EH (cell line): ENCODE measurements at regions not wholly inside any gene's neighbourhood (a gene's known extent, or its start where the extent isn't known, plus 50 kb on each side); places are given as distances from the start of the nearest gene placed in this dataset.

Experiments used
- DNase-seq: peaks from one replicate; pipeline ENCODE4 v3.0.0-alpha.2; 2015; ENCODE audit warnings: low read depth

DNA sequence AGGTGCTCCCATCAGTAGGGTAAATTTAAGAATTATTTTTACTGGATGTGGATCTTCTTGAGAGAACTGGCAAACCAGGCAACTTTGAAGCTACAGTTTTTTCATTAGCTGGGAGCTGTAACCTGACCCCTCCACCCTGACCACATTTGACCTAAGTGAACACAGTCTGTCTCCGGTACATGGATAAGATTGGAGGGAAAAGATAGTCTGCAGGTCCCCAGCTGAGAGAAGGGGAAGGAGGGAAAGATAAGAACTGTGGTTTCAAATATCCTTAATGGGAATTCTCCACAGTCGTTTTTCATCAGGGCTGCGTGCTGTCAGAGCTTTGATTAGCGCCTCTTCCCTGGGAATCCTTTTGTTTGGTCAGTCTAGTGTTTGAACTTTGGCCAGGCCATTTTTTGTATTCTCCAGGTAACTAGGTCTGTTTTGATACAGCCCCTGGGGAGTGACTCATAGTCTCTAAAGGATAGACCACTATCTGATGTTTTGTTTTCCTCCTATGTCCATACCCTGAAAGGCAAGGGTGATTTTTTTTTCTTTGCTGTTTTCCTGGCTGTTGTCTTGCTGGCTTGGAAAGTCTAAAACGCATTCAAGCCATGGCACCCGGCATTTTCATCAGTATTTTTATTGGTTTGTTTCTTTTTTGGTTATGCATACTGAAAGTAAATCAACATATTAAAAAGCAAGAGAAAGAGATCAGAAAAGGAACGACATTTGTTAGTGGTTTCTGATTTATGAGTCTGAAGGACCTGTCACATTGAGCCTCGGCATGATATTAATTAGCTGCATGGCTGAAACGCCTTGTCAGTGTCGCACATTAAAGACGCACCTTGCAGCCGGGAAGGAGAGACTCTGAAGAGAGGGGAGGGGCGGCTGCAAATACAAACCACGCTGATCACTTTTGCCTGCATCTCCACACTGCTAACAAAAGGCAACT, 183.4 kb upstream of the FN1 start:
- peak; percentile 66 for DNase-seq

DNA sequence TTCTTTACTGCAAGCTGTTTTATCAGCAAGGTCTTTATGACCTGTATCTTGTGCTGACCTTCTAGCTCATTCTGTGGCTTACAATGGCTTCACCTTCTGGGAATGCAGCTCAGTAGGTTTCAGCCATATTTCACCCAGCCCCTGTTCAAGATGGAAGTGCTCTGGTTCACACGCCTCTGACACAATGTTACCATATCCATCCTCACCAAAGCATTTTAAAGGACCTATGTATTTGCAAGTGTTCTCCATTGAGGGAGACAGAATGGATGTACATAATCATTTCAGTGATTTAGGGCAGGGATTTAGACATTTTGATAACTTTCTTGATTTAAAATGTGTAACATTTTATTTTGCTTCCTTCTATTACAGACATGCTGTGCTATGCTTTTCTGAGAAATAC, 182.3 kb upstream of the FN1 start:
- DNase-seq, result no peak

DNA sequence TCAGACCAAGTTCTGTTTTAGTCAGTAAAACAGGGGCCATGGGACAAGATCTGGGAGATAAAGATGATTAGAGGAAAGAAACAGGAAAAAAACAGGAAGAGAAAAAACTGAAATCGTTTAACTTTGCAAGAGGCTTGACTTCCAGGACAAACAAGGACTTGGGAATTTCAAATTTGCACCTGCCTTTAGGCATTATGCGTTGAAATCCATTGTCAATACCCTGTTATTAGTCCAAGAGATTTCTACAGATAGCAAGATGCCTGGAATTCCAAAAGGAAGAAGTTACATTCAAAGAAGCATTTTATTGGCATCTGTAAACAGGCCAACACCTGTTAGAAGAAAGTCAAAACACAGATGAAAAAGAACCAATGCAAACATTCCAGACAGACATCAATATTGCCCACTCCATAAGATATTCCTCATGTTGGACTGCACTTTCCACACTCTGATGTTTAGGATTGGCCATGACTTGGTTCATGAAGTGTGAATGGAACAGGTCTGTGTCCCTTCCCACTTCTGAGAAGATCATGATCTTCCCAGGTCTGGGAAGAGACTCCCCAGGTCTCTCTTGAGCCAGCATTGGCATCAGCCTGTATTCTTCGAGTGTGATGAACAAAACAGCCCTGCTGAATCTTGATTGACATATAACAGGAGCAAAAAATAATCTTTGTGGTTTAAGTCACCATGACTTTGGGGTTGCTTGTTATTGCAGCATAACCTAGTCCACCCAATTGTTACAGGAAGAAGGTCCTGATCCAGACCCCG, 181.4 kb upstream of the FN1 start:
- no peak for DNase-seq

DNA sequence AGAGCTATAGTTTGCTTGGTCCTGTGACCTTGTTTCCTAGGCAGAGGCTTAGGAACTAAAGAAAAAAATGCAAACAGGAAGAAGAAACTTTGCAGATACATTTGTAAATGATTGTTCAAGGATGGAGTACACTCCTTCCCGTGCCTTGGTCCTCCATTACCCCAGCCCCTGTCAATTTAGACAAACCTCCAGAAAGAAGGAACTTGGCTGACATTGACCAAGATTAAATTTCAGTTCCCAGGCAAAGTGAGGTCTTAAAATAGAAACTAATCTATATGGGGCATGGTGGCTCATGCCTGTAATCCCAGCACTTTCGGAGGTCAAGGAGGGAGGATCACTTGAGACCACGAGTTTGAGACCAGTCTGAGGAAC, 179.9 kb upstream of the FN1 start:
- DNase-seq, result no peak

DNA sequence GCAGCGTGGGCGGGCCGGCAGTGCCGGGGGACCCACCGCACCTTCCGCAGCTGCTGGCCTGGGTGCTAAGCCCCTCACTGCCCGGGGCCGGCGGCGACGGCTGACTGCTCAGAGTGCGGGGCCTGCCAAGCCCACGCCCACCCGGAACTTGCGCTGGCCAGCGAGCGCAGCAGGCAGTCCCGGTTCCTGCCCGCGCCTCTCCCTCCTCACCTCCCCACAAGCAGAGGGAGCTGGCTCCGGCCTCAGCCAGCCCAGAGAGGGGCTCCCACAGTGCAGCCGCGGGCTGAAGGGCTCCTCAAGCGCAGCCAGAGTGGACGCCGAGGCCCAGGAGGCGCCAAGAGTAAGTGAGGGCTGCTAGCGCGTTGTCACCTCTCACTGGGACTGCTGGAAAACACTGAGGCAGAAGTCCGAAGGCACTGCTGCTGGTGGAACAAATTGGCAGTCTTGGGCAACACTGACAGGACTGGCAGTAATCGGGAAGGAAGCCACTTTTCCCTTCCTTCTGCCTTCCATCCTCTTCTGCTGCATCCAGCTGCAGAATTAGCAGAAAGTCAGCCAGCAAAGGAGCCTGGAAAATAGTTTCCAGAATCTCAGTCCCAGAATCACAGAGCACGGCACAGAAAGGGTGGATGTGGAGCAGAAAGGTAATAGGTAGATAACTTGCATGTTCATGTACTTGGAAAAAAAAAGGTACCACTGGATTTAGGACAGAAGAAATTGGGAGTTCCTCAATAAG, 179.4 kb upstream of the FN1 start:
- no peak for DNase-seq

DNA sequence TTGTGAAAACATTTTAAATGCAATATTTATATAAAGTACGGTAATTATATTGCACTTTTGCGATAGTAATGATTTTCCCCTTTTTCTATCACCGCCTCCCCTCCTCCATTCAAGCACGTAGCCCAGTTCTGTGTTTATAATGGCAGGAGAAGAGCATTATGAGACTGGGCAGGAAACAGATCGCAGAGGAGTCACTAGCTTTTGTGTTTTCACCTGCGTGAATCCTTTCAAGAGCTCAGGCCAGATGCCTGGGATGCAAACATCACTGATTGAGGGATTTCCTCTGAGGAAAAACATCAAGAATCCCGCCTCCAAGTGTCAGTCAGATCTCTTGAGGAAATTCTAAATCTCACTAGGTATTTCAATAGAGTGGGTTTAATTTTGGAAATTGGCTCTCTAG, 178.4 kb upstream of the FN1 start:
- no peak for DNase-seq

DNA sequence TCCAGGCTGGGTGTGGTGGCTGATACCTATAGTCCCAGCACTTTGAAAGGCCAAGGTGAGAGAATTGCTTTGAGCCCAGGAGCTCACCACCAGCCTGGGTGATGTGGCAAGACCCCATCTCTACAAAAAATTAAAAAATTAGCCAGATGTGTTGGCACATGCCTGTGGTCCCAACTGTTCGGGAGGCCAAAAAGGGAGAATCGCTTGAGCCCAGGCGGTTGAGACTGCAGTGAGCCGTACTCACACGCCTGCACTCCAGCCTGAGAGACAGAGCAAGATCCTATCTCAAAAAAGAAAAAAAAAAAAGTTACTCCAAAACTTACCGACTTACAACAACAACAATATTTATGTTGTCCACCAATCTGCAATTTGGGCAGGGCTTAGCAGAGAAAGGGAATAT, 178.0 kb upstream of the FN1 start:
- no peak for DNase-seq

DNA sequence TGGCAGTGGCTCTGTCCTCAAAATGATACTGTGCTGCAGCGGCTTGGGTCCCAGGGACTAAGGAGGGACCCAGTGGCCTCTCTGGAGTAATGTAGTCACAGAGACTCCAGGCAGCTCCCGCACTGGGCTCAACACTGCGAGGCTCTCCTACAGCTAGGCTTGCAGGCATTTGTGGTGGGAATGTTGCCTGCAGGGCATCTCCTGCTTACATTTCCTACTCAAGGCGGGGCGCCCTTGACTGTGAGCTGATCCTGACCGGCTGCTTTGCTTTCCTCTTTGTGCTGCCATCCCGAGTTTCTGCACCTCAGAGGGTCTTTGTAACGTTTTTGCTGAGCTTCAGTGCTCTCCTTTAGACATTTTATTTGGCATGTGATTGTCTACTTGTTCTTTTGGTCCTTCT, 177.4 kb upstream of the FN1 start:
- DNase-seq, result peak; percentile 65

DNA sequence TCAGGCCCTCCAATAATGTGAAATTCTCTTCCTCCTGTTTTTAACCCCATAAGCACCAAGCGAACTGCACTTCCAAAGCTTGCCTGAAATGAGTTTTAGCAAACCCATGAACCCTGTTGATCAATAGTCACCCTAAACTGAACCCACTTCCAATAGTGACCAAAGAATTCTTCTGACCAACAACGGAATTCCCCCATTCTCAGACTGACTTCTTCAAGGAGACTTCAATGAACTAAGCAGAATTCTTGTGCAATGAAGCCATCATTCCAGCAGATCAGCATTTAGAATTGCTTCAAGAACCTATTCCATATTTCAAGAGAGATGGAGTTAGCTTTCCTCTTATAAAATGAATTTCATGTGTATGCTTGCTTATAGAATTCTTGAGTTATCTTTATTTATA, 176.9 kb upstream of the FN1 start:
- peak; percentile 73 for DNase-seq

DNA sequence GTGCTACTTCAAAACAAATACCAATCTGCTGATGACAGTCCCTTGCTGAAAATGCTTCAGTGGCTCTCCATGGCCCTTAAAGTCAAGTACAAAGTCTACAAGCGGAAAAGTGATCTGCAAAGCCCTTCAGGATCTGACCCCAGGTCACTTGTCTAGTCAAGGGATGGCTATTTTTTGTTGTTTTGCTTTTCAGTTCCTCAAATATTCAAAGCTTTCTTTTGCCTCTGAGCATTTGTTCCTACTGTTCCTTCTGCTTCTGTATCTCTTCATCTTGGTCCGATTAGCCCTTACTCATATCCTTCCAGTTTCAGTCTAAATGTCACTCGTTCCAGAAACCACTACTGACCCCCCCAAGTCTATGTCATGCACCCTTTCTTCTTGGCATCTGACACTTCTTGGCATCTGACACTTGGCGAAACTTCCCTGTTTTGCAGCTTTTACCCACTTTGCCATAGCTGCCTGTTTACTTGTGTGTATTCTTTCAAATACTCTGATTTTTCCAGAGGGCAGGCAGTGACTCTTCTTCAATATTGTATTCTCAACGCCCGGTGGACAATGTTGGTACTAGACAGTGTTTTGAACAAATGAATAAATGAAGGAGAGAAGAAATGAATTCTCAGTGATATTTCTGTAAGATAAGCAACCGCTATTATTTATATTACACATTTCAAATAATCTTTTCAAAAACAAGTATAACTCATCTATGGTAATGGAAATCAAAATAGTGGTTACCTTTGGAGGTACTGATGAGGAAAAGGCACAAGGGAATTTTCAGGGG, 175.9 kb upstream of the FN1 start:
- no peak for DNase-seq

DNA sequence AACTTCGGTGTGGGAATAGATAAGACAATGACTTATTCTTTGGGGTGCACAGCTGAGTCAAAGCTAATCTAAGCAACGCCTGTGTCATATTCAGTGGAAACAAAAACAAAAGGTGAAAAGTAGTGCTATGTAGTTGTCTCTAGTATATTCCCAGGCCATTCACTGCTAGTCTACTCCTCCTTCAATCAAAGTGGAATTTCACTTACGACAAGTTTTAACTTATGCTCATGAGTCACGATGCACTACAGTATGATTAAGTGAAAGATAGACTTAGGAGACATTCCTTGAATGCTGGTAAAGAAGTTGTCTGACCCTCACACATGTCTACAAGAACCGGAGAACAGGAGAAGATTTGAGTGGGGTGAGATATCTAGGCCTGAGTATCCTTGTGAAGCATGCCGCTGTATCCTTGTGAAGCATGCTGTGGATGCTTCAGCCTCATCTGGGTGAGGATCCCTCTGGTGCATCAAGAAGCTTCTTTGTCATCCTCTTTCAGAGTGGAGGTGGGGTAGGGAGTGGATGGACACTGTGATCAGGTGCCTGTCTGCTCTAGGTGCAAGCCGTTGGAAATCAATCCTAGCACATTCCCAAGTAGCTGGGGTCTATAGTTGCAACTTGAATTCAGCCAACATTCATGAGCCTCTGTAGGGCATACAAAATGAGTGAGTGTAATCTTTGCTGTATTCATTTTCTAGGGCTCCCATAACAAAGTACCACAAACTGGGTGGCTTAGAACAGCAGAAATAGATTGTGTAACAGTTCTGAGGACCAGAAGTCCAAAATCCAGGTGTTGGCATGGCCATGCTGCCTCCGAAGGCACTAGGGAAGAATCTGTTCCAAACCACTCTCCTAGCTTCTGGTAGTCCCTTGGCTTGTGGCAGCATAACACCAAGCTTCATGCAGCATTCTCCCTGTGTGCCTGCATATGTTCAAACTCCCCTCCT, 173.5 kb upstream of the FN1 start:
- peak; percentile 94 for DNase-seq

DNA sequence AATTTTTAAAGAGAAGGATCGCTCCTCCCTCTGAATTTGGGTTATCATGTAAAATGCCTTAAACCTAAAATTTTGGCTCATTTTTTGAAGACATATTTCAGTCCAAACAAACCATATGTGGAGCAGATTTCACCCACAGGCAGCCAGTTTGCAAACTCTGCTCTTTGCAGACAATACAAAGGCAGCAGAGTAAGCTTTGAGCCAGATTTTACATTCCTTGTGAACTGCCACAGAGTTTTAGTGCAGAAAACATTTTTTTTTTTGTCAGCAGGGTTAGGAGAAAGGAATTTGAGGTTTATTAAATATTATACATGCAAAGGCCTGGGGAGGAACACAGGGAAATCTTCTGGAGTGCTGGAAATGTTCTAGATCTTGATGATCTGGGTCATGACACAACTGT, 171.9 kb upstream of the FN1 start:
- peak; percentile 71 for DNase-seq

DNA sequence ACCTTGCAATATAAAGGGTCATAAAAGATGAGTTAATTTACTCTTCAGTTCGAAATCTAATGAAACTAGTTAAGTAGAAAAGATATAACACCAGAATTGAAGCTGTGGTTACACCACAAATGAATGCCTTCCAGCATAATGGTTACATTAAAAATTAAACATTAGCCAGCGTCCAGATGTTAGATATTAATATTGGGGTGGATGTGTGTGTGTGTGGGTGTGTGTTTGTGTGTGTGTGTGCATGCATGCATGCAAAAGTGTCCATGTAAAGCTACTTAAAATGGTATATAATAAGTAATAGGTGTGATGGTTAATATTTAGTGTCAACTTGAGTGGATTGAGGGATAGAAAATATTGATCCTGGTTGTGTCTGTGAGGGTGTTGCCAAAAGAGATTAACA, 170.4 kb upstream of the FN1 start:
- DNase-seq, result no peak

DNA sequence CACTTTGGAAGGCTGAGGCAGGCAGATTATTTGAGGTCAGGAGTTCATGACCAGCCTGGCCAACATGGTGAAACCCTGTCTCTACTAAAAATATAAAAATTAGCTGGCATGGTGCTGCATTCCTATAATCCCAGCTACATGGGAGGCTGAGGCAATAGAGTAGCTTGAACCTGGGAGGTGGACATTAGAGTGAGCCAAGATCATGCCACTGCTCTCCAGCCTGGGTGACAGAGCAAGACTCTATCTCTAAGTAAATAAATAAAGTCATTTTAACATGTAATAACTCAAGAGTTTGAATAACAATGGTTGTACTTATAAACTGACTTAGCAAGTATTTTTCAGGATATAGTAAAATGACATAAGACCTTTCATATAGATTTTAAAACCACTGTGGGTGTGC, 169.3 kb upstream of the FN1 start:
- DNase-seq, result peak; percentile 33

DNA sequence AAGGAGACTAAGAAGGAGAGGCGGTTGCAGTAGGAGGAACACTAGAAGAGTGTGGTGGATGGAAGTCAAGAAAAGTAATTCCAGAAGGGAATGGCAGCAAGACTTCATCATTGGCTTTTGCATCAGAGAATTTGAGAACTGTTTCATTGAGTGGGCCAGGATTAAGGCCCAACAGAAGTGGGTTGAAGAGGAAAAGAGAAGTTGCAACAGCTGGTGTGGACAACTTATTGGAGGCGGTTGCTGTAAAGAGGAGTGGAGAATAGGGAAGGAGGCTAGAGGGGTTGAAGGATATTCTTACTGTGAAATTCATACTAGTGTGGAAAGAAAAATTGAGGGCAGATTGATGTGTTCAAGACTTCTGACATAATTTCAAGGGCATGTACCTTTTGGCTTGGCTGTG, 168.7 kb upstream of the FN1 start:
- DNase-seq, result no peak

DNA sequence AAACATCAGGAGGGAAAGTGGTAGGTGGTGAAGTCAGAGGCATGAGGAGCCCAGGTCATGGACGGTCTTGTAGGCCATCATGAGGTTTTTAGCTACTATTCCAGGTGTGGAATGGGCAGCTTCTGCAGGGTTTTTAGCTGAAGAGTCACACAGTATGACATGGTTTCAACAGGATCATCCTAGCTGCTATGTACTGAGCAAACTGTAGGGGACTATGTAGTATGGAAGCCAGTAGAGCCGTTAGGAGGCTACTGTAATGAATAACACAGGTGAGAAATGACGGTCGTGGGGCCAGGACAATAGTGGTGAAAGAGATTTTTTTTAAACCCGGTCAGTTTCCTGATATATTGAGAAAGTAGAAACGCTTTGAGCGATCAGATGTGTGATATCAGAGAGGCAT, 167.6 kb upstream of the FN1 start:
- DNase-seq, result no peak

DNA sequence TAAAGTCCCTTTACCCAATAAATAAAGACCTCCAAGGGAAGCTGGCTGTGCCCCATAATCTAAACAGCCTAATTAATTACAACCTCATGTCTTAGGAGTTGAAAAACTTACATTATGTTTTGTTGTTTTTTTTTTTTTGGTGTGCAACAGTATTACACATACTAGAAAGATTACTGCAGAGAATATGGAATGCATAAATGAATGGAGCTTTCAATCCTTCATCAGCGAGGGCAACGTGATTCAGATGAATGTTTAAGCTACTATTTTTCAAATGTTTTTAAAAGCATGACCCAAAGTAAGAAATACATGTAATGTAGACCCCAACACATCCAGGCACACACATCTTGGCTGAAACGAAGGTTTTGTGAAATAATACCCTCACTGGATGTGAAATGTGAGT, 167.1 kb upstream of the FN1 start:
- no peak for DNase-seq

DNA sequence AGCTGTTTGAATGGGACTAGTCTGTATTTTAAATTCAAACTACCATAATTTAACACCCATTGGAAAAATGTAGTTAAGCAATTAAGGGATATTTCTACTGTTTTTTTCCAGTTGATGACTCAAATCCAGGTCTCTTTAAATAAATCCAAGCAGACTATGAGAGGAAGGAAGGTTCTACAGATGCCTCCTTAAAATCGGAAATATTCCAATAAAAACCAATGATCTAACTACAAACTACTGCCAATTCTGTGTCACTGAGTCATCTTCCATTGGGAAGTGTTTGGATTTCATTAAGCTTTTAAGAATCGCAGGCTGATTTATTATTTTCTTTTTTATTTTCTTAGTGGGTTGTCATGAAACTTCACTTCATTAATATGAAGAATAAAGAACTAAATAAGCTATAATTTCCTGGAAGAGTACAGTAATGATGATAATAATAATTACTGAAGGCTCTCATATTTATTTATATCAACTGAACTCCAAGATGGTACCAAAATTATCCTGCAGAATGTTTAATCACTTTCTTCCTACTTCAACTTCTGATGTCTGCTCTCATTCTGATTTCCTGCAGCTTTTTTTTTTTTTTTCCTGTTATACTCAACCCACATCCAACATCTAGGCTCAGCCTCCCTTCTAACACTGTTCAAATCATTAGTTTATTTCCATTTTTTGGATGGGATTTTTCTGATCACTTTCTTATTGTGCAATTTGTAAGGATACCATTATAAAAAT, 166.3 kb upstream of the FN1 start:
- peak; percentile 91 for DNase-seq

DNA sequence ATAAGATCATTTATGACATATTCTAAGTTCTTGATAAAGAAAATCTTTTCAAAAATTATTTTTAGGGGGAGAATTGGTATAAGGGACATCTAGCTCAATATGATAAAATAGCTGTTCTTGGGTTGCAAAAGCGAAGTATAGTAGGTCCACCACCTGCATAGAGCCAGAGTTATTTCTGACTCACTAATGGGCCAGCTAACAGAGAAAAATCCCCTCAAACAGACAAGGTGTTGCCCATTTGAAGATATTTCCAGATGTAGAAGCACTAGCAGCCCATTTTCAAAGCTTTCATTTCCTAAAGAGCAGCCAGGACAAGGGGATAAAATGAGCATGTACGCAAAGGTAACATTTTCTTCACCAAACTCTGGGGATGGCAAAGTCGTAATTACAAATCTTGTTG, 165.7 kb upstream of the FN1 start:
- no peak for DNase-seq

DNA sequence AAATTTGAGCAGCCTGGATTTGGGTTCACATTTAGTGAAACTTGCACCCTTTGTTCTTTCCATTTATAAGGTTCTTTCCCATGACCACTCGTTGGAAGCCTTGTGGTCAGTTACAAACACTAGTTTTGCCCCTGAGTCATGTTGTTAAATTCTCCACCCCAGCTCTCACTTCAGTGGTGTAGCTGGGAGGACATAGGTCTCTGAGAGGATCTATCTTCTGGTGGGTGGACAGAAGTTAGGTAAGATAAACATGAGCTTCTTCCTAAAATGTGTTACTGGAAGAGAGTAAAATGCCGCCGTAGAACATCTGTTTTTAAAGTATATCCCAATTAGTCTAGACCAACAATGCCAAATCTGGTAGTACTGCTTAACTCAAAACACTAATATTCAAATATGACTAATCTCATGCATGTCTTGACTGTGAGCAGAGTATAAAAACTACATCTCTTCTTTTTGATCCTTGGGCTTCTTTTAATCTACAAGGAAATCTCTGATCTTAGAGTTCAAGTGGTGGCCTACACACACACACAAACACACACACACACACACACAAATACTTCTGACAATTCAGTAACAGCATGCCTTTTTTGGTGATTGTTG, 162.6 kb upstream of the FN1 start:
- peak; percentile 90 for DNase-seq
